Prostate gland (tissue), 2 donors: ENCODE measurements at regions not wholly inside any gene's neighbourhood (a gene's known extent, or its start where the extent isn't known, plus 50 kb on each side); places are given as distances from the start of the nearest gene placed in this dataset.

Experiments used
- POLR2A ChIP-seq: fragments of 450-650 bp; IDR thresholded peaks from one replicate; pipeline ENCODE4 v1.6.1; 2016; ENCODE audit warnings: antibody characterized with exemption, mild to moderate bottlenecking
- POLR2AphosphoS5 ChIP-seq: sonication (generic); formaldehyde crosslinking; IDR thresholded peaks from one replicate; pipeline ENCODE4 v1.6.1; 2017; ENCODE audit warnings: antibody characterized with exemption
- TF ChIP-seq, protein P1 (sequence below), 4 experiments: fragments of 200-600 bp in 2 of 4; fragments of 450-650 bp in 2 of 4; sonication (generic) in 2 of 4; IDR thresholded peaks; 1 replicate in 3 of 4; 2 replicates in 1 of 4; pipeline ENCODE4 v1.5.1; 2016 to 2019; ENCODE audit warnings: antibody characterized with exemption in 4 of 4, mild to moderate bottlenecking in 2 of 4, moderate library complexity in 2 of 4

- TF ChIP-seq, protein P1, sequence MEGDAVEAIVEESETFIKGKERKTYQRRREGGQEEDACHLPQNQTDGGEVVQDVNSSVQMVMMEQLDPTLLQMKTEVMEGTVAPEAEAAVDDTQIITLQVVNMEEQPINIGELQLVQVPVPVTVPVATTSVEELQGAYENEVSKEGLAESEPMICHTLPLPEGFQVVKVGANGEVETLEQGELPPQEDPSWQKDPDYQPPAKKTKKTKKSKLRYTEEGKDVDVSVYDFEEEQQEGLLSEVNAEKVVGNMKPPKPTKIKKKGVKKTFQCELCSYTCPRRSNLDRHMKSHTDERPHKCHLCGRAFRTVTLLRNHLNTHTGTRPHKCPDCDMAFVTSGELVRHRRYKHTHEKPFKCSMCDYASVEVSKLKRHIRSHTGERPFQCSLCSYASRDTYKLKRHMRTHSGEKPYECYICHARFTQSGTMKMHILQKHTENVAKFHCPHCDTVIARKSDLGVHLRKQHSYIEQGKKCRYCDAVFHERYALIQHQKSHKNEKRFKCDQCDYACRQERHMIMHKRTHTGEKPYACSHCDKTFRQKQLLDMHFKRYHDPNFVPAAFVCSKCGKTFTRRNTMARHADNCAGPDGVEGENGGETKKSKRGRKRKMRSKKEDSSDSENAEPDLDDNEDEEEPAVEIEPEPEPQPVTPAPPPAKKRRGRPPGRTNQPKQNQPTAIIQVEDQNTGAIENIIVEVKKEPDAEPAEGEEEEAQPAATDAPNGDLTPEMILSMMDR (IDR thresholded peaks at IDR 0.05): no peak
- TF ChIP-seq POLR2AphosphoS5 (no peak), POLR2A (no peak)
Measured at GRCh38 chr2:123127236-123127635, 897.9 kb upstream of the CNTNAP5 start.
